Coronary artery (tissue), 2 donors: ENCODE measurements at regions not wholly inside any gene's neighbourhood (a gene's known extent, or its start where the extent isn't known, plus 50 kb on each side); places are given as distances from the start of the nearest gene placed in this dataset.

Source experiments
- DNase-seq: peaks from one replicate; pipeline ENCODE4 v3.0.0-alpha.2; 2017; ENCODE audit warnings: low spot score
- H3K27ac ChIP-seq, 2 donors: fragments of 200-600 bp; sonication (generic); one replicate each; pipeline ENCODE4 v1.5.1; 2016 to 2019
- H3K4me3 ChIP-seq: fragments of 200-600 bp; sonication (generic); 2 replicates; pipeline ENCODE4 v1.5.1; 2016; ENCODE audit warnings: mild to moderate bottlenecking, moderate library complexity
- CTCF ChIP-seq: fragments of 200-600 bp; sonication (generic); IDR thresholded peaks from one replicate; pipeline ENCODE4 v1.5.1; 2019; ENCODE audit warnings: antibody characterized with exemption

DNA sequence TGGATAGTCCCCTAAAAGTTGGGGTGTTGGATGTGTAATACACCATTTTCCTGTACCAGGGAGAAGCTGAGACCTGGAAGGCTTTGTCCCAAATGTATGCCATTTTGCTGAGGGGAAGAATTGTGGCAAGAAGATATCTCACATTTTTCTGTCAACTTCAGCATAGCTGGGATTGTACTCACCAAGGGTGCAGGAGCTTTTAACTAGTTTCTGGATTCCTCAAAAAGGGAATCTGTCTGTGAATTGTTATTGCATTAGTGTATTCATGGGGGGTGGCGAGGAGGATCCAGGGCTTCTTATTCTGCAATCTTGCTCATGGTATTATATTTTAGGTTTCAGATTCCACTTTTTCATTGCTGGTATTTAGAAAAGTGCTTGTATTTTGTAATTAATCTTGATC, 208.2 kb upstream of the MYOCD start:
- Histone ChIP-seq H3K27ac (no peak overlapping the region), H3K4me3 (no peak overlapping the region)
- no peak for TF ChIP-seq CTCF
- no peak for DNase-seq

GRCh38 chr17:12459736-12460135, 206.0 kb upstream of the MYOCD start:
- H3K4me3 ChIP-seq: no peak overlapping the region
- H3K27ac ChIP-seq: no peak overlapping the region
- no peak for DNase-seq
- no peak for TF ChIP-seq CTCF

- TF ChIP-seq CTCF: no peak
- no peak overlapping the region for H3K4me3 ChIP-seq
- peak overlapping the region in 1 of 2 donors; percentile 19 for H3K27ac ChIP-seq
- no peak for DNase-seq
Measured at GRCh38 chr17:12463102-12463501, 202.6 kb upstream of the MYOCD start.

- no peak overlapping the region for H3K4me3 ChIP-seq
- no peak overlapping the region for H3K27ac ChIP-seq
- no peak for DNase-seq
- TF ChIP-seq CTCF: no peak
Measured at GRCh38 chr17:12472252-12473173, 193.2 kb upstream of the MYOCD start.

DNA sequence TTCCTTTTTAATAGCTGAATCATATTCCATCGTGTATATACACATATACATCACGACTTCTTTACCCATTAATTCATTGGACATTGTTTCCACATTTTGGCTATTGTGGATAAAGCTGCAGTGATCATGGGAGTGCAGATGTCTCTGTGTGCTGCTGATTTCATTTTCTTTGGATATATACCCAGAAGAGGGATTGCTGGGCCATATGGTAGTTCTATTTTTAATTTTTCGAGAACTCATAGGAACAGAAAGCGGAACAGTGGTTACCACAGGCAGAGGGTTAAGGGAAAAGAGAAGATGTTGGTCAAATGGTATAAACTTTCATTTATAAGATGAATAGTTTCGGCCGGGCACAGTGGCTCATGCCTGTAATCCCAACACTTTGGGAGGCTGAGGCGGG, 187.4 kb upstream of the MYOCD start:
- no peak overlapping the region for H3K4me3 ChIP-seq
- no peak for DNase-seq
- no peak overlapping the region for H3K27ac ChIP-seq
- no peak for TF ChIP-seq CTCF

GRCh38 chr17:12485361-12485906, 180.3 kb upstream of the MYOCD start:
- no peak overlapping the region for H3K4me3 ChIP-seq
- no peak overlapping the region for H3K27ac ChIP-seq
- no peak for DNase-seq
- no peak for TF ChIP-seq CTCF

DNA sequence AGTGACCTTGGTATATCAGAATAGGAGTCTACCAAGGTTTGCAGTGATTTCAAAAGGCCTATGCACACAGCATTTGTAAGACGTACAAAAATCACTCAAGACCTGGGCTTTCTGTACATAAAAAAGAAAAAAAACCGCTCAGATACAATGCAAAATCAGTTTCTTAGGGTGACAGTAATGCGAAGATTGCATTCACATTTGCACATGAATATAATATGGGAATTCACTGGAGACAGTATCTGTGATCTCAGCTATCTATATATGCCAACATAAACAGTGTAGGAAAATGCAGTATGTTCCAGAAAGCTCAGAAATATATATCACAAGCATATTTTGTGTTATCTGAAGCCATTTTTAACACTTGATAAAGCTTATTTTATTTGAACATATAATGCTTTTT, 176.4 kb upstream of the MYOCD start:
- no peak for TF ChIP-seq CTCF
- no peak overlapping the region for H3K27ac ChIP-seq
- no peak for DNase-seq
- H3K4me3 ChIP-seq: no peak overlapping the region
